HepG2 (cell line): ENCODE measurements at regions not wholly inside any gene's neighbourhood (a gene's known extent, or its start where the extent isn't known, plus 50 kb on each side); places are given as distances from the start of the nearest gene placed in this dataset.

Experiments used
- ATAC-seq: fragments of 200-7000 bp; cut with Tn5 transposase; 3 replicates; pipeline ENCODE4 v1.9.1; 2020; ENCODE audit warnings: mild to moderate bottlenecking, moderate library complexity
- BruUV-seq: library from RNA; stranded (reverse); fragments of 400-500 nt; replicated peaks from 2 replicates; lab custom pipeline; 2021; lab: Mats Ljungman, UMichigan
- CTCF ChIA-PET: fragments of 300-600 bp; formaldehyde crosslinking; extraction: SDS; loops from one replicate; lab custom pipeline; 2021; ENCODE audit warnings: low total read pairs, inconsistent platforms, low intra/inter-chr PET ratio; lab: Yijun Ruan, JAX
- POLR2A ChIA-PET: fragments of 350-600 bp; sonication (Branson Sonifier 250); formaldehyde crosslinking; loops from one replicate; lab custom pipeline; 2020; ENCODE audit warnings: antibody characterized with exemption, inconsistent platforms; lab: Yijun Ruan, JAX
- DNase-seq: peaks from one replicate; pipeline ENCODE4 v3.0.0-alpha.2; 2015; ENCODE audit warnings: low spot score
- FAIRE-seq: peaks from 3 replicates; lab custom pipeline; 2011; peaks lifted over from hg19 to GRCh38; lab: Jason Lieb, UNC
- H2AFZ ChIP-seq: one replicate; pipeline ENCODE4 v1.6.1; 2011; ENCODE audit warnings: low read length, inconsistent platforms
- H3K27ac ChIP-seq: fragments of 300-600 bp; 3 replicates; pipeline ENCODE4 v1.8.0; 2011; ENCODE audit warnings: mixed run types, mild to moderate bottlenecking, mixed read lengths, low read length, inconsistent platforms; ENCODE audit not compliant: insufficient read depth; ENCODE audit errors: extremely low read length
- H3K27me3 ChIP-seq, 2 experiments: fragments of 200-600 bp in 1 of 2; 2 replicates in 1 of 2; 3 replicates in 1 of 2; pipeline versions ENCODE4 v1.6.0 to v1.8.0; 2011; ENCODE audit warnings: low read length in 2 of 2, mild to moderate bottlenecking in 2 of 2, moderate library complexity in 2 of 2, inconsistent platforms in 1 of 2; ENCODE audit not compliant: insufficient read depth in 2 of 2, control insufficient read depth in 1 of 2
- H3K36me3 ChIP-seq, 2 experiments: fragments of 200-600 bp in 1 of 2; replicated peaks in 1 of 2; 2 replicates in 1 of 2; 3 replicates in 1 of 2; pipeline versions ENCODE4 v1.5.1 to v1.8.0; 2011; ENCODE audit warnings: low read length in 2 of 2, inconsistent platforms in 1 of 2; ENCODE audit not compliant: insufficient read depth in 2 of 2, control insufficient read depth in 1 of 2
- H3K4me1 ChIP-seq: 2 replicates; pipeline ENCODE4 v1.5.1; 2012; ENCODE audit warnings: low read length, inconsistent platforms; ENCODE audit not compliant: insufficient read depth
- H3K4me2 ChIP-seq: 2 replicates; pipeline ENCODE4 v1.6.0; 2011; ENCODE audit warnings: low read depth, low read length, inconsistent platforms
- H3K4me3 ChIP-seq, 3 experiments: fragments of 200-600 bp in 1 of 3; sonication (generic), shearing (Covaris generic) in 1 of 3; replicated peaks in 1 of 3; 2 replicates each; pipeline ENCODE4 v1.5.1; 2011 to 2016; ENCODE audit warnings: low read length in 3 of 3, inconsistent platforms in 2 of 3, low read depth in 2 of 3, mild to moderate bottlenecking in 2 of 3, control low read depth in 1 of 3, mixed read lengths in 1 of 3; ENCODE audit not compliant: insufficient read depth in 1 of 3
- H3K79me2 ChIP-seq: one replicate; pipeline ENCODE4 v1.6.1; 2011; ENCODE audit warnings: low read length, inconsistent platforms; ENCODE audit not compliant: insufficient read depth
- H3K9ac ChIP-seq: 2 replicates; pipeline ENCODE4 v1.6.0; 2011; ENCODE audit warnings: mild to moderate bottlenecking, low read depth, low read length, inconsistent platforms; ENCODE audit not compliant: insufficient read depth
- H3K9me3 ChIP-seq: 2 replicates; pipeline ENCODE4 v1.5.1; 2012; ENCODE audit warnings: mild to moderate bottlenecking, low read length
- H4K20me1 ChIP-seq: 2 replicates; pipeline ENCODE4 v1.6.0; 2011; ENCODE audit warnings: inconsistent platforms, mild to moderate bottlenecking, low read length, moderate library complexity; ENCODE audit not compliant: insufficient read depth
- ATAD3A ChIP-seq: sonication (generic); formaldehyde crosslinking; IDR thresholded peaks from 2 replicates; pipeline ENCODE4 v1.4.0; 2020; ENCODE audit warnings: missing genetic modification reagents
- GZF1 ChIP-seq: sonication (generic); formaldehyde crosslinking; IDR thresholded peaks from 2 replicates; pipeline ENCODE4 v1.5.1; 2020; ENCODE audit warnings: mild to moderate bottlenecking, missing genetic modification reagents
- KLF16 ChIP-seq, 2 experiments: sonication (generic) in 1 of 2; formaldehyde crosslinking in 1 of 2; IDR thresholded peaks; 2 replicates each; pipeline versions ENCODE4 v1.6.1 to v1.8.0; 2016 to 2023; ENCODE audit warnings: missing genetic modification reagents in 2 of 2, missing compliant biosample characterization in 1 of 2
- MNT ChIP-seq: fragments of 450-650 bp; IDR thresholded peaks from 2 replicates; pipeline ENCODE4 v1.6.1; 2016
- PHB2 ChIP-seq: fragments of 450-650 bp; IDR thresholded peaks from 2 replicates; pipeline ENCODE4 v1.6.1; 2018; ENCODE audit not compliant: partially characterized antibody
- PITX1 ChIP-seq: sonication (generic); formaldehyde crosslinking; IDR thresholded peaks from 2 replicates; pipeline ENCODE4 v1.5.1; 2020; ENCODE audit warnings: mild to moderate bottlenecking, missing genetic modification reagents
- XBP1 ChIP-seq: sonication (generic); formaldehyde crosslinking; IDR thresholded peaks from 2 replicates; pipeline ENCODE4 v1.5.0; 2020; ENCODE audit warnings: missing genetic modification reagents
- ZC3H4 ChIP-seq: sonication (generic); formaldehyde crosslinking; IDR thresholded peaks from 2 replicates; pipeline ENCODE4 v1.4.0; 2020; ENCODE audit warnings: missing genetic modification reagents, borderline replicate concordance
- ZFP36L1 ChIP-seq: sonication (generic); formaldehyde crosslinking; IDR thresholded peaks from 2 replicates; pipeline ENCODE4 v1.8.0; 2022; ENCODE audit warnings: mild to moderate bottlenecking, missing genetic modification reagents, moderate library complexity
- ZNF317 ChIP-seq: sonication (generic); formaldehyde crosslinking; IDR thresholded peaks from 2 replicates; pipeline ENCODE4 v1.5.0; 2020; ENCODE audit warnings: mild to moderate bottlenecking, missing genetic modification reagents
- ZNF549 ChIP-seq: sonication (generic); formaldehyde crosslinking; IDR thresholded peaks from 2 replicates; pipeline ENCODE4 v1.5.0; 2020; ENCODE audit warnings: missing genetic modification reagents
- ZNF768 ChIP-seq: sonication (generic); formaldehyde crosslinking; IDR thresholded peaks from 2 replicates; pipeline ENCODE4 v1.4.0; 2020; ENCODE audit warnings: missing genetic modification reagents
- WGBS: methylation state at CpG from one replicate; pipeline ENCODE4 v1.1.6; 2017; ENCODE audit warnings: low lambda C conversion rate; 5-methylcytosine and 5-hydroxymethylcytosine counted together
- in situ Hi-C: cut with HindIII; loops from 2 replicates; pipeline ENCODE4 v1.10.0; 2017; ENCODE audit warnings: low pct_unique_long_range_greater_than_20kb; ENCODE audit not compliant: extremely low pct_ligation_motif_present
- intact Hi-C: fragments of 100-400 bp; cut with micrococcal nuclease; formaldehyde crosslinking; loops from one replicate; pipeline ENCODE4 v1.10.0; 2022; ENCODE audit not compliant: unreplicated experiment
- TF ChIP-seq, protein P1 (sequence below): sonication (generic); formaldehyde crosslinking; conservative IDR thresholded peaks from 2 replicates; pipeline ENCODE4 v1.8.0; 2022; ENCODE audit warnings: mild to moderate bottlenecking, moderate library complexity, missing genetic modification reagents

DNA sequence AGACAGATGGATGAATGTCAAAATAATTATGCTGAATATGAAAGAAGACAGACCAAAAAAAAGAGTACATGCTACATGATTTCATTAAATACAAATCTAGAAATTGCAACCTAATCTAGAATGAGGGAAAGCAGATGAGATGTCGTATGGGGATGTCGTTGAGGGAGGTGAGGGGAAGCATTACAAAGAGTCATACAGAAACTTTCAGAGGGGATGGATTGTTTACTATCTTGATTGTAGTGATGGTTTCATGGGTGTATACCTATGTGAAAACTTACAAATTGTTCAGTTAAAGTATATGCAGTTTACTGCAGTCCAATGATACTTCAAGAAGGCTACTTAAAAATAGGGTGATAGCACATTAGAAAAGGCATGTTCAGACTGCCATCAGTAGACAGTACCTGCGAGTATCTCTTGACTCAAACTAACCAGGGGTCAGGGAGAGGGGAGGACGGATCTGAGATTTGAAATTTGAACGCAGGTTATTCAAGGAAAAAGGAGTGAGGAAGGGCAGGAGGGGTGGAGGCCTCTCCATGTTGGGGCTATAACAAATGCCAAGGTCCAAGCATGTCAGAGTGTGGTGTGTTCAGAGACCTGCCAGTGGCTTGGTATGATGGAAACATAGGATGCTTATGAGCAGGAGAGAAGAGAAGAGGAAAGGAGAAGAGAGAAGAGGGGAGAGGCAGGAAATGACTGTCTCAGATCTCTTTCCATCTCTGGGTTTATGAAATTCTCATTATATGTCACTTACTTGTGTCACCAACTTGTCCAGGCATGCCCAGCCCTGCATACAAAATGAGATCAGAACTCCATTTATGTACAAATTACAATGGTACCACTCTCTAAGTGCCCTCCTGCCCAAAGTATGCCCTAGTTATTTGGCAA, 257.3 kb upstream of the CXCR4 start:
- H3K27ac ChIP-seq = no peak overlapping the region
- TF ChIP-seq GZF1 (no peak), ZFP36L1 (no peak), ATAD3A (no peak), MNT (no peak), XBP1 (CRISPR knock-in tag) (no peak), ZC3H4 (CRISPR knock-in tag) (no peak), PHB2 (no peak), ZNF317 (no peak), PITX1 (CRISPR knock-in tag) (no peak), ZNF768 (CRISPR knock-in tag) (no peak), KLF16 (CRISPR knock-in tag; IDR thresholded peaks at IDR 0.05) (no peak), ZNF549 (CRISPR knock-in tag) (no peak)
- TF ChIP-seq, protein P1, sequence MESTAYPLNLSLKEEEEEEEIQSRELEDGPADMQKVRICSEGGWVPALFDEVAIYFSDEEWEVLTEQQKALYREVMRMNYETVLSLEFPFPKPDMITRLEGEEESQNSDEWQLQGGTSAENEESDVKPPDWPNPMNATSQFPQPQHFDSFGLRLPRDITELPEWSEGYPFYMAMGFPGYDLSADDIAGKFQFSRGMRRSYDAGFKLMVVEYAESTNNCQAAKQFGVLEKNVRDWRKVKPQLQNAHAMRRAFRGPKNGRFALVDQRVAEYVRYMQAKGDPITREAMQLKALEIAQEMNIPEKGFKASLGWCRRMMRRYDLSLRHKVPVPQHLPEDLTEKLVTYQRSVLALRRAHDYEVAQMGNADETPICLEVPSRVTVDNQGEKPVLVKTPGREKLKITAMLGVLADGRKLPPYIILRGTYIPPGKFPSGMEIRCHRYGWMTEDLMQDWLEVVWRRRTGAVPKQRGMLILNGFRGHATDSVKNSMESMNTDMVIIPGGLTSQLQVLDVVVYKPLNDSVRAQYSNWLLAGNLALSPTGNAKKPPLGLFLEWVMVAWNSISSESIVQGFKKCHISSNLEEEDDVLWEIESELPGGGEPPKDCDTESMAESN (CRISPR knock-in tag) = no peak
- TF ChIP-seq, all 625 proteins: peak for 0
- Histone ChIP-seq H3K9ac (no peak overlapping the region), H4K20me1 (no peaks in the 10 kb centered on the region), H3K4me1 (no peaks in the 10 kb centered on the region), H3K27me3 (no peaks in the 10 kb centered on the region; a peak in 1 of 5 replicates), H3K79me2 (no peaks in the 10 kb centered on the region), H3K36me3 (no peaks in the 10 kb centered on the region), H3K9me3 (no peaks in the 10 kb centered on the region), H3K4me2 (no peak overlapping the region), H2AFZ (no peak overlapping the region), H3K4me3 (no peak overlapping the region)
- no peak for DNase-seq
- no TSS peak for BruUV-seq
- intact Hi-C loops (no loop called here), in situ Hi-C loops (no loop called here)
- no peak for FAIRE-seq
- WGBS = 21% methylated on average over 5 of the region's 5 CpGs
- ChIA-PET CTCF (no interaction called here), POLR2A (no interaction called here)
- ATAC-seq = no peak
